GM18505 (cell line): ENCODE measurements at regions not wholly inside any gene's neighbourhood (a gene's known extent, or its start where the extent isn't known, plus 50 kb on each side); places are given as distances from the start of the nearest gene placed in this dataset.

Experiments used
- ATAC-seq: cut with Tn5 transposase; IDR thresholded peaks from one replicate; pipeline ENCODE4 v1.9.1; 2021; ENCODE audit not compliant: unreplicated experiment
- POLR2A ChIP-seq: IDR thresholded peaks from 4 replicates; pipeline ENCODE4 v1.6.1; 2011; ENCODE audit warnings: borderline replicate concordance; ENCODE audit not compliant: insufficient read depth, insufficient read length; ENCODE audit errors: extremely low read depth

GRCh38 chr3:113156816-113157333 lies 54.5 kb upstream of the BOC start:
- no peak for ATAC-seq
- no peak for TF ChIP-seq POLR2A

GRCh38 chr3:113157408-113158030 lies 53.8 kb upstream of the BOC start:
- no peak for TF ChIP-seq POLR2A
- ATAC-seq = no peak

GRCh38 chr3:113158171-113158570 lies 53.2 kb upstream of the BOC start:
- no peak for TF ChIP-seq POLR2A
- ATAC-seq = no peak
